ENCODE measurements at regions not wholly inside any gene's neighbourhood (a gene's known extent, or its start where the extent isn't known, plus 50 kb on each side); places are given as distances from the start of the nearest gene placed in this dataset.

GRCh38 chr4:151953795-151954372 is 193.1 kb upstream of the GATB start:
- TF ChIP-seq CTCF (IDR thresholded peaks at IDR 0.05; ENCODE audit: borderline replicate concordance, insufficient read depth, low read depth, low read length) = no peak
- H3K4me3 ChIP-seq (ENCODE audit: low read depth, low read length) = no peak overlapping the region

GRCh38 chr4:151953312-151953711 is 192.5 kb upstream of the GATB start:
- TF ChIP-seq CTCF (IDR thresholded peaks at IDR 0.05; ENCODE audit: borderline replicate concordance, insufficient read depth, low read depth, low read length) = no peak
- H3K4me3 ChIP-seq (ENCODE audit: low read depth, low read length) = no peak overlapping the region

GRCh38 chr4:151952711-151953254 is 192.0 kb upstream of the GATB start:
- TF ChIP-seq CTCF (IDR thresholded peaks at IDR 0.05; ENCODE audit: borderline replicate concordance, insufficient read depth, low read depth, low read length) = no peak
- H3K4me3 ChIP-seq (ENCODE audit: low read depth, low read length) = no peak overlapping the region

- no peak for TF ChIP-seq CTCF (IDR thresholded peaks at IDR 0.05; ENCODE audit: borderline replicate concordance, insufficient read depth, low read depth, low read length)
- no peak overlapping the region for H3K4me3 ChIP-seq (ENCODE audit: low read depth, low read length)
Measured at GRCh38 chr4:151952137-151952536, 191.3 kb upstream of the GATB start.

- no peak for TF ChIP-seq CTCF (IDR thresholded peaks at IDR 0.05; ENCODE audit: borderline replicate concordance, insufficient read depth, low read depth, low read length)
- no peak overlapping the region for H3K4me3 ChIP-seq (ENCODE audit: low read depth, low read length)
Measured at GRCh38 chr4:151951671-151952050, 190.9 kb upstream of the GATB start.

- TF ChIP-seq CTCF (IDR thresholded peaks at IDR 0.05; ENCODE audit: borderline replicate concordance, insufficient read depth, low read depth, low read length) = no peak
- H3K4me3 ChIP-seq (ENCODE audit: low read depth, low read length) = no peak overlapping the region
Measured at GRCh38 chr4:151950993-151951670, 190.3 kb upstream of the GATB start.

All from GM12875 (cell line).